ENCODE measurements at regions not wholly inside any gene's neighbourhood (a gene's known extent, or its start where the extent isn't known, plus 50 kb on each side); places are given as distances from the start of the nearest gene placed in this dataset.
"Not testable (repeated sequence)": the region's sequence is repeated elsewhere in the genome, so short reads cannot be mapped to it uniquely, and the experiment has no call there.

- intact Hi-C loops (cut with DNase I), result no loop called here
- DNase-seq (ENCODE audit: low spot score) (no peak), ATAC-seq (no peak)
Measured at GRCh38 chr7:3180604-3181003, 120.4 kb upstream of the SDK1 start.

- DNase-seq (ENCODE audit: low spot score); intact Hi-C loops (cut with DNase I); ATAC-seq: not testable (repeated sequence)
Measured at GRCh38 chr7:3182055-3182454, 119.0 kb upstream of the SDK1 start.

GRCh38 chr7:3187444-3188040 lies 113.5 kb upstream of the SDK1 start:
- intact Hi-C loops (cut with DNase I), result no loop called here
- no peak for DNase-seq (ENCODE audit: low spot score)
- ATAC-seq, result no peak

GRCh38 chr7:3188946-3189345 lies 112.1 kb upstream of the SDK1 start:
- DNase-seq (ENCODE audit: low spot score) (no peak), ATAC-seq (no peak)
- intact Hi-C loops (cut with DNase I), result no loop called here

GRCh38 chr7:3191548-3191947 lies 109.5 kb upstream of the SDK1 start:
- DNase-seq (ENCODE audit: low spot score) (no peak), ATAC-seq (no peak)

GRCh38 chr7:3192669-3193068 lies 108.4 kb upstream of the SDK1 start:
- DNase-seq (ENCODE audit: low spot score) (no peak), ATAC-seq (no peak)
- intact Hi-C loops (cut with DNase I), result no loop called here

More at GRCh38 chr7:3191548-3191947, 109.5 kb upstream of the SDK1 start:
- intact Hi-C loops (cut with DNase I), result no loop called here

GRCh38 chr7:3193379-3194120 lies 107.5 kb upstream of the SDK1 start:
- DNase-seq (ENCODE audit: low spot score), result no peak
- intact Hi-C loops (cut with DNase I), result no loop called here
- no peak for ATAC-seq

GRCh38 chr7:3194501-3195141 lies 106.4 kb upstream of the SDK1 start:
- ATAC-seq (no peak), DNase-seq (ENCODE audit: low spot score) (no peak)
- intact Hi-C loops (cut with DNase I), result no loop called here

- DNase-seq (ENCODE audit: low spot score) (no peak), ATAC-seq (no peak)
- intact Hi-C loops (cut with DNase I), result no loop called here
Measured at GRCh38 chr7:3195160-3195559, 105.9 kb upstream of the SDK1 start.

GRCh38 chr7:3196629-3197400 lies 104.2 kb upstream of the SDK1 start:
- peak; percentile 9 for DNase-seq (ENCODE audit: low spot score)
- intact Hi-C loops (cut with DNase I), result no loop called here
- no peak for ATAC-seq

GRCh38 chr7:3197567-3198213 lies 103.4 kb upstream of the SDK1 start:
- DNase-seq (ENCODE audit: low spot score) (peak; percentile 5), ATAC-seq (no peak)

GRCh38 chr7:3198316-3198715 lies 102.7 kb upstream of the SDK1 start:
- ATAC-seq (no peak), DNase-seq (ENCODE audit: low spot score) (no peak)
- intact Hi-C loops (cut with DNase I), result no loop called here

More at GRCh38 chr7:3197567-3198213, 103.4 kb upstream of the SDK1 start:
- intact Hi-C loops (cut with DNase I), result no loop called here

GRCh38 chr7:3200504-3200903 lies 100.5 kb upstream of the SDK1 start:
- intact Hi-C loops (cut with DNase I), result no loop called here
- no peak for DNase-seq (ENCODE audit: low spot score)
- ATAC-seq, result no peak

GRCh38 chr7:3201306-3201705 lies 99.7 kb upstream of the SDK1 start:
- intact Hi-C loops (cut with DNase I), result no loop called here
- ATAC-seq (no peak), DNase-seq (ENCODE audit: low spot score) (no peak)

GRCh38 chr7:3201937-3202710 lies 98.9 kb upstream of the SDK1 start:
- no peak for DNase-seq (ENCODE audit: low spot score)
- intact Hi-C loops (cut with DNase I), result no loop called here
- no peak for ATAC-seq

- no peak for ATAC-seq
- intact Hi-C loops (cut with DNase I), result no loop called here
- no peak for DNase-seq (ENCODE audit: low spot score)
Measured at GRCh38 chr7:3204526-3204925, 96.5 kb upstream of the SDK1 start.

GRCh38 chr7:3206101-3206500 lies 95.0 kb upstream of the SDK1 start:
- intact Hi-C loops (cut with DNase I), result no loop called here
- DNase-seq (ENCODE audit: low spot score) (no peak), ATAC-seq (no peak)

GRCh38 chr7:3206771-3207191 lies 94.3 kb upstream of the SDK1 start:
- intact Hi-C loops (cut with DNase I), result no loop called here
- DNase-seq (ENCODE audit: low spot score) (no peak), ATAC-seq (no peak)
